Endothelial cell of hepatic sinusoid (primary cell): ENCODE measurements at regions not wholly inside any gene's neighbourhood (a gene's known extent, or its start where the extent isn't known, plus 50 kb on each side); places are given as distances from the start of the nearest gene placed in this dataset.
"Not testable (repeated sequence)": the region's sequence is repeated elsewhere in the genome, so short reads cannot be mapped to it uniquely, and the experiment has no call there.

Experiments
- in situ Hi-C: cut with HindIII; loops from 2 replicates; pipeline ENCODE4 v1.10.0; 2017; ENCODE audit warnings: low sequenced_read_pairs

DNA sequence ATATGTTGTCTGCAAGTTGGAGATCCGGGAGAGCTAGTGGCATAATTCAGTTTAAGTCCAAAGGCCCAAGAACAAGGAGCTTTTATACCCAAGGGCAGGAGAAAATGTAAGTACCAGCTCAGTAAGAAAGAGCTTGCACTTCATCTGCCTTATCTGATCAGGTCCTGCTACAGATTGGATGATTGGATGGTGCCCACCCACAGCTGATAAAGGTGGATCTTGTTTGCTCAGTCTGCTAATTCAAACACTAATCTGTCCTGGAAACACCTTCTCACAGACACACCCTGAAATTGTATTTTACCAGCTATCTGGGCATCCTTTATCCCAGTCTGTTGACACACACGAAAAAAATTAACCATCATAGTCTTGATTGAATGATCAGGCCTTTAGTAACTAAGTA, 230.7 kb upstream of the SLC16A7 start:
- in situ Hi-C loops = no loop called here

DNA sequence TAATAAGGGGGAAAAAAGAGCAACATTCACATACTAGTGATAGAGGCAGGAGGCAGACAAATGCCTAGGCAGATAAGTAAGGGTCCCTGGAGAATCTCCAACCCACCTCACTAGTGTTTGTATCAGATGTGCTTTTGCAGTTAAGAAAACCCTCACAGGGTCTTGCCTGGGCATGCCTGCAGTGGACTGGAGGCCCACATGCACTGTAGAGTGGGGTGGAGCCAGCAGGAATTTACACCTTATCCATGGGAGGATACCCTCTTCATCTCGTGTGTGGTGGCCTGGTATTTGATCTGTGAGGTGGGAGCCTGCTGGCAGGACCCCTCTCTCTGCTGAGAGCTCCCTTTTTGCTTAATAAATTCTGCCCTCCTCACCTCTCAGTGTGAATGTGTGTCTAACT, 238.0 kb upstream of the SLC16A7 start:
- in situ Hi-C loops = loop anchor here (5.0 kb wide), 1 partner anchor 46 kb away; no protein-coding TSS in a partner anchor

DNA sequence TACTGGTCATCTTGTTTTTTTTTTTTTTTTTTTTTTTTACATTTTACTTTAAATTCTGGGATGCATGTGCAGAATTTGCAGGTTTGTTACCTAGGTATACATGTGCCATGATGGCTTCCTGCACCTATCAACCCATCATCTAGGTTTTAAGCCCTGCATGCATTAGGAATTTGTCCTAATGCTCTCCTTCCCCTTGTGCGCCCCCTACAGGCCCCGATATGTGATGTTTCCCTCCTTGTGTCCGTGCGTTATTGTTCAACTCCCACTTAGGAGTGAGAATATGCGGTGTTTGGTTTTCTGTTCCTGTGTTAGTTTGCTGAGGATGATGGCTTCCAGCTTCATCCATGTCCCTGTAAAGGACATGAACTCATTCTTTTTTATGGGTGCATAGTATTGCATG, 249.6 kb upstream of the SLC16A7 start:
- in situ Hi-C loops = not testable (repeated sequence)

DNA sequence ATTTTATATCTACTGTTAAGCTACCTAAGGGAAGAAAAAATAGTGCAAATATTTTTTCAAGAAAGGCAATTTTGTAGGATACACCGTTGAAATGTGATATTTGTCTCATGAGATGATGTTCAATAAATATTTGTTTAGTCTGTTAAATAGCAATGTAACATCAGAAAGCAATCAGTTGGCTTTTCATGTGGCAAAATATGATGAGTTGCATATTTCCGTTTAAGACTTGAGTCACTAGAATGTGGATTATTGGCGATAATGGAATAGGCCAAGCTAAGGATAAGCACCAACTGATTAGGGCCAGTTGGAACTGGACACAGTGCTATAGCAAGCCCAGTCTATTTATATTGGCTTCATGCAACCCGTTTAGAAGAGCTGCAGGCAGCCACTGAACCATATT, 250.4 kb upstream of the SLC16A7 start:
- in situ Hi-C loops = no loop called here

DNA sequence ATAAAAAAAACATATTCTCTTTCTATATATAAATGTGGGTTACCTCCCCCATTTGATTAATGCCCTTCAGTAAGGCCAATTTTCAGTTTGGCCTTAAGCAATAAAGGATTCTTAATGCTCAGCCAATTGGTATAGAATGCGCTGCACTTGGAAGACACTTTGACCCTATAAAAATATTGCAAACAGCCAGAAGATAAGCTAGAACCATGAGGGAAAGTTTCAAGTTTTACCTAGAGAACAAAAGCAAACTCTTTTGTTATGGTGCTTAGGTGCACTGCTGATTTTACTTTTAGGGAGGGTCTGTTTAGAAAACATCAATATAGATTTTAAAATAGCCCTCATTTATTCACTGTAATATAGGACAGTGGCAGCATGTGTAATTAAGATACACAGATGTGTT, 251.6 kb upstream of the SLC16A7 start:
- in situ Hi-C loops = no loop called here

DNA sequence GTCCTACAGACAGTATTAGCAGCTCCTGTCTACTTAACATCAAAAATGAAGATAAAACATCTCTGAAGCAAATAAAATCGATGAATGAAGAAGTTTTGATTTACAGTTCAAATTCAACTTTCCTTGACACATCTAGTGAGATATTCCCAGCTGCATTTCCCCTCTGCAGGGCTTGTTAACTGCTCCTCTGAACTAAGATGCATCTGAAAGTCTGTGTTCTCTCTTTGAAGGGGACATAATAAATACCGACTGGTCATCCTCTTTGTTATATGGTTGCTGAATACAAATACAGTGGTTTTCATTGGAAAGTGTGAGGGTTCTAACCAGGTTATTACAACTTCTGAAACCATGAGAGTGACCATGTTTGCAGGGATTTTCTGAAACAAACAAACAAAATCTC, 266.4 kb upstream of the SLC16A7 start:
- in situ Hi-C loops = no loop called here

DNA sequence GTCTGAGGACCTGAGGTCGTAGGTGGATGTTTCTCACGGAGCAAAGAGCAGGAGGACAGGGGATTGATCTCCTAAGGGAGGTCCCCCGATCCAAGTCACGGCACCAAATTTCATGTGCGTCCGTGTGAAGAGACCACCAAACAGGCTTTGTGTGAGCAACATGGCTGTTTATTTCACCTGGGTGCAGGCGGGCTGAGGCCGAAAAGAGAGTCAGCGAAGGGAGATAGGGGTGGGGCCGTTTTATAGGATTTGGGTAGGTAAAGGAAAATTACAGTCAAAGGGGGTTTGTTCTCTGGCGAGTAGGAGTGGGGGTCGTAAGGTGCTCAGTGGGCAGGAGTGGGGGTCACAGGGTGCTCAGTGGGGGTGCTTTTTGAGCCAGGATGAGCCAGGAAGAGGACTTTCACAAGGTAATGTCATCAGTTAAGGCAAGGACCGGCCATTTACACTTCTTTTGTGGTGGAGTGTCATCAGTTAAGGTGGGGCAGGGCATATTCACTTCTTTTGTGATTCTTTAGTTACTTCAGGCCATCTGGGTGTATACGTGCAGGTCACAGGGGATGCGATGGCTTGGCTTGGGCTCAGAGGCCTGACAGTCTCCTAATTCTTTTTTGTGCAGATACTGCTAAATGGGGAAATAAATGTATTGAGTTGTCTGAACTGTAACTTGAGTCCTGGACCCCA, 267.3 kb upstream of the SLC16A7 start:
- in situ Hi-C loops = not testable (repeated sequence)

DNA sequence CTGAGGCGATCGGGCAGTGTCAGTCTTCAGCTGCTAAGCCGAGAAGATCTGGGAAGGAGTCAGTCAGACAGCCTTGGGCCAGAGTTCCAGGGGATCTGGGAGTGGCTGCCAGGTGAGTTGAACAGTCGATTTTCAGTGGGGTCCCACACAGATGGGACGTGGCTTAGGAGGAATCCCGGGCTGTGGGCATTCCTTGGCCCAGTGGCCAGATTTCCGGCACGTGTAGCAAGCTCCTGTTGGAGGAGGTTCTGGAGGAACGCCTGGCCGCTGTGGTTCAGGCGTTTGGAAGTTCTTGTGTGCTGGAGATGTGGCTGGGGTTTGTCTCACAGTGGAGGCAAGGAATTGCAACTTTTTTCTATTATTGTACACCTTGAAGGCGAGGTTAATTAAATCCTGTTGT, 269.4 kb upstream of the SLC16A7 start:
- in situ Hi-C loops = not testable (repeated sequence)

DNA sequence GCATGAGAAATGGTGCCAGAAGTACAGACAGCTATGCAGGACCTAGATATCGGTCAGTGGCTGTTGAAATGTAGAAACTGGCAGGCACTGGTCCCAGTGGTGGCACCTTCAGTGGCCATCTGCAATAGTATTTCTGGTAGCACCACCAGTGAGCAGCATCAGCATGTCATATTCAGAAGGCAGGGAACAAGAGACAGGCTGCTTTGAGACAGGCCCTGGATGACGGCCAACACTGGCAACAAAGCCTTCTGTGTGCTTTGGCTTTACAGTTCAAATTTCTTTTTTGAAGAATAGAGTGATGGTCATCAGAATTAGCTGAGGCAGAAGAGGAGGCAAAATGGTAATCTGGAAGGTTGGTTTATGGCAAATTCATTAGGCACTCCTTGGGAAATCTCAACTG, 273.4 kb upstream of the SLC16A7 start:
- in situ Hi-C loops = no loop called here

DNA sequence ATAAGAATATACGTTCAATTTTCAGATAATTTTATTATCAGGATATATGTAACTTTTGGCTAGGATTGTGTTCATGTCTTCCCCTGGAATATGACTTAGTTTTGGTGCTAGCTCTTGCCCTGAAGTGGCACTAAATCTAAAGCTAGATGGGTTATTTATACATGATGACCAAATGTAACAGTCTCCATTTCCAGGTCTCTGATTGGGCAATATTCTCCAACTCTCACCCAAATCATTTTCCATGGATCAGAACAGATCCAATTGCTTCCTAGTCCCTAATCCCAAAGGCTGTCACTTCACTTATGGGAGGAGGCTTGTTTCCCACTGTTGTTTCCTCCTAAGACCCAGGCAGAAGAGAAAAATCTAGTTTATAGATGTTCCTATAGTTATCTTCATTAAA, 274.6 kb upstream of the SLC16A7 start:
- in situ Hi-C loops = no loop called here

DNA sequence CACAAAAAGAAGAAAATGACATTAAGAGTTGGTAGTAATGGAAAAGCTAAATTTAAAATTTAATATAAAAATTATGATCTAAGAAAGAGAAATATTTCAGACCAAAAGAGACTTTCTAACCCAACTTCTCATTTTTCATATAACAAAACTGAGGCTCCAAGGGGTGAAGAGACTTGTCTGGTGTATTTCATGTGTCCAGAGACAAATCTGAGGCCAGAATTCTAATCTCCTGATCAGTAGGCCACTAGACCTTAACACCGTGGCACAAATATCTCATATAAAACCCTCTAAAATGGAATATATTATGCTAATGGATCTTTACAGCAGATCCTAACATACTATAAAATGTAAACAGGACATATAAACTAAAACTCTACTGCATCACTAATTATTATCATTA, 275.7 kb upstream of the SLC16A7 start:
- in situ Hi-C loops = no loop called here

DNA sequence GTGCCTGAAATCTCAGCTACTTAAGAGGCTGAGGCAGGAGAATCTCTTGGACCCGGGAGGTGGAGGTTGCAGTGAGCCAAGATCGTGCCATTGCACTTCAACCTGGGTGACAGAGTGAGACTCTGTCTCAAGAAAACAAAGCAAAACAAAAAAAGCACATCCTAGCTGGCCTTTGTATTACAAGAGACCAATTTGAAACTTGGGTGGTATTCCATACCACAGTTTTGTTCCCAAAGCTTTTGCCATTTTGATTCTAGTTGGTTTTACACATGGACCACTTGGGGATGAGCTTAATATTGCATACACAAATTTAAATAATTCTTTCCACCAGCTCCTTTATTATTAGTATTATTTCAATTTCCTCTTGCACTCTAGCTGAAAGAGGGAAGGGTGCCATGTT, 276.9 kb upstream of the SLC16A7 start:
- in situ Hi-C loops = no loop called here

DNA sequence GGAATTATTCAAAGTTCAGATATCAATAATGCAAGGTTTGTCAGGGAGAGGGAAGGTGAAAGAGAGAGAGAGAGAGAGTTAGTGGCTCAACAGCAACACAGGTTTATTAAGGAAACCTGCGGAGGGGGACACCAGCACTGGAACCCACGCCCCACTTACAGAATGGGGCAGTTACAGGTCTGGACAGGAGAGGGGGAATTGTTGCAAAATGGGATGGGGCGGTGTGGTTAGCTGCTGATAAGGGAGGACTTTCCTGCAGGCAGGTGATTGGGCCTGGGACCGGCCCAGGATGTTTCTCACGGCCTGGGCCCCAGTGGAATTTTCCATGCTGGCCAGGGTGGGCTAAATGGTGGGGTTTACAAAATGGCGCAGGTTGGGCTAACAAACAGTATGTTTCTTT, 278.2 kb upstream of the SLC16A7 start:
- in situ Hi-C loops = no loop called here

DNA sequence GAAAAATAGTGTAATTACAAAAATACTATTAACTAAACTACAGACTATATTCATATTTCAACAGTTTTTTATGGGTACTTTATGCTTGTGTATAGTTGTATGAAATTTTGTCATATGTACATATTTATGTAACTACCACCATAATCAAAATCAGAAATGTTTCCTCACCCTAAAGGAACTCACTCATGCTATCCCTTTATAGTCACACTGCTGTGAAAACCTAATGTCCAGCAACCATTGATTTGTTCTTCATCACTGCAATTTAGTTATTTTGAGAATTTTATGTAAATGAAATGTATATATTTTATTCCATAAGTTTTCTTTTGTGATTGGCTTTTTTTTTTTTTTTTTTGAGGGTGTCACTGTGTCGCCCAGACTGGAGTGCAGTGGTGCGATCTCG, 278.9 kb upstream of the SLC16A7 start:
- in situ Hi-C loops = no loop called here

DNA sequence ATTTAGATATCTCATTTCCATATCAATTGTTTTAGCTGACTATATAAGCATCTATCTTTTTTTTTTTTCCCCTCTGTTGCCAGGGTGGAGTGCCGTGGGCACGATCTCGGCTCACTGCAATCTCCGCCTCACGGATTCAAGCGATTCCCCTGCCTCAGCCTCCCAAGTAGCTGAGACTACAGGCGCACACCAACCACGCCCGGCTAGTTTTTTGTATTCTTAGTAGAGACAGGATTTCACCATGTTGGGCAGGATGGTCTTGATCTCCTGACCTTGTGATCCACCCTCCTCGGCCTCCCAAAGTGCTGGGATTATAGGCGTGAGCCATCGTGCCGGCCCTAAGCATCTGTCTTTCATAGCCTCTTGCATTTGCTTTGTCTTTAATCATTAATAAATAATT, 279.5 kb upstream of the SLC16A7 start:
- in situ Hi-C loops = not testable (repeated sequence)

DNA sequence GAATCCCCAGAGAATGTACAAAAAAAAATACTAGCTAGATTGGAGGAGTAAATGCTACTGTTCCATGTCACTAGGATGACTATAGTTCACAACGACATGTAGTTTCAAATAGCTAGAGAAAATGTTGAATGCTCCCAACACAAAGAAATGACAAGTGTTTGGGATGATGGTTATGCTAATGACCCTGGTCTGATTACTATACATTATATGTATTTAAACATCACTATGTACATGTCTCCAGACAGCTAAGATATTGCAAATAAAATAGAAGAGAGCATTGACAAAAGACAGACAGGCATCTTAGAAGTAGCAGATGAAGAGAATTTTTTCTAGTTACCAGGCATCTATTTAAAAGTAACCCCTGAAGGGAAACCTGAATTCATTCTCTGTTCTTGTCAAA, 281.6 kb upstream of the SLC16A7 start:
- in situ Hi-C loops = loop anchor here (5.0 kb wide), 1 partner anchor 43 kb away; no protein-coding TSS in a partner anchor

DNA sequence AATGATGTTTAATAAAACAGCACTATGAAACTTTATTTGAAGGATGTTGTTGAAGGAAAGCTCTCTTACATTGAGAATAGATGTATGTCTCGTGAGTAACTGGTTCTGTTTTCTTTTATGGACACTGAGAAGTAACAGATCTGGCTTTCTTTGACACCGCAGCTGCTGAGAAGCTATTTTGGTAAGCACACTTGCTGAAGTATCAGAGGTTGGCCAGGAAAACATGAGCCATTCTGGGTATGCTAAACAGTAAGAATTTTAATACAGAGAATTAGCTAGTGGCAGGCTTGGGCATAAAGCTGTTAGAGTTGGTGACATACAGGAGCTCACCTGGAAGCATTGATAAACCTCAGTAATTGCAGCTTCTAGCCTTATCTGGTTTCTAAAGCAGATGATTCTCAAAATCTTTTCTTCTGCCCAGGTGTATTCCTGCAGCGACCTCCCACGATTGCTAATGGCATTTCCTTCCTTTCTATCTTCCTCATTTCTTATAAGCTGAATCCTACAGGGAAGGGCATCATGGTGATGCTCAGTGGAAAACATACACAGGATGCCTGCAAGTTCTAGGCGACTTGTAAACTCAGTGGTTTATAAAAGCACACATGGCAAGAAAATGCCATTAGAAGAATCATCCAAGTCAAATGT, 291.6 kb upstream of the SLC16A7 start:
- in situ Hi-C loops = no loop called here

DNA sequence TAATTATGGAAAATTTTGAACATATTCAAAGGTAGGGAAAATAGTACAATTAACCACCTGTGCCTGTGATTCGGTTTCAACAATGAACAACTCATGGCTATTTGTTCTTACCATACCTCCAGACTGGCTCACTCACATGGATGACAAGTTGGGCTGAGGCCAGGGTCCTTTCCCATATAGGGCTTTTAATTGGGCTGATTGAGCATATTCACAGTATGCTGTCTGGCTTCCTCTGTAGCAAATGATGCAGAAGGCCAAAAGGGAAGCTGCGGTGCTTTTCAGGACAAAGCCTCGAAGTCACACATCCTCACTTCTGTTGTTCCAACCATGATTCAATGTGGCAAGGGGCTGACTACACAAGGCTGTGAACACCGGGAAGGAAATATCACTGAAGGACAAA, 297.5 kb upstream of the SLC16A7 start:
- in situ Hi-C loops = no loop called here

DNA sequence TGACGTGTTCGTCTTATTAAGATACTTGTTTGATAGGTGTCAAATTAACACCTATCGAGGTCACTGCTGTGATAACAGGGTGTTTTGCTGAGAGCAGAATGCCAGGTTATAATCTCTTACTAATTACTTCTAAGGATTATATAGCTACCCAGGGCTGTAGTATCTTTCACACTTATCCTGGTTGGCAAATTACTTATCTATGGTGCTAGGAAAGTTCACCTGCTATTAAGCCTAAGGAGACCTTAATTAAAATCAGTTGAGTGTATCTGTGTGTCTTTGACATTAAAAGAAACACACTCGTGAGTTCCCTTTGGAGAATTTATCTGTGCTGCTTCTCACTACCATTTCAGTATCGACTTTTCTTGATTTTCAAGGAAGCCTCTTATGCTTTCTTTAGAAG, 301.6 kb upstream of the SLC16A7 start:
- in situ Hi-C loops = no loop called here

DNA sequence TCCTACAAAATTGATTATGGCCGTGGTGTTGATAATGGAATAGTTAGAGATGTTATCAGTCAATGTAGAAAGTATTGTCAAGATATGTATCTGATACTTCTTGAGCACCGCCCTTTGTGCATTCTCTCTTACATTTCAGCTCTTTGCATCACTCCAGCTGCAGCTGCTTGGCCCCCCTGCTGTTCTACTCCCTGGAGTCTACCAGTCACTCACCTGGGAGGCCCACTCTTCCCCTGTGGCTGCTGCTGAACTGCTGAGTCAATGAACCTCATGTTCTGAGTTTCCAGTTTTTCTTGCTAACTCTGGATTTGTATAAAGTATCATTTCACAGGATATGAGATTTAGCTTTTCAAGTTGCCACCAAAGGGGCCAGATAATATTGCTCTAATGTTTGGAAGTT, 312.8 kb upstream of the SLC16A7 start:
- in situ Hi-C loops = no loop called here

DNA sequence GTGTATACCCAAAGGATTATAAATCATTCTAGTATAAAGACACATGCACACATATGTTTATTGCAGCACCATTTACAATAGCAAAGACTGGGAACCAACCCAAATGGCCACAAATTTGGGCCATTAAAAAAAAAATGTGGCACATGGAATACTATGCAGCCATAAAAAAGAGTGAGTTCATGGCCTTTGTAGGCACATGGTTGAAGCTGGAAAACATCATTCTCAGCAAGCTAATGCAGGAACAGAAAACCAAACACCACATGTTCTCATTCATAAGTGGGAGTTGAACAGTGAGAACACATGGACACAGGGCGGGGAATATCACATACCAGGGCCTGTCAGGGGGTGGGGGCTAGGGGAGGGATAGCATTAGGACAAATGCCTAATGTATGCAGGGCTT, 322.3 kb upstream of the SLC16A7 start:
- in situ Hi-C loops = not testable (repeated sequence)

DNA sequence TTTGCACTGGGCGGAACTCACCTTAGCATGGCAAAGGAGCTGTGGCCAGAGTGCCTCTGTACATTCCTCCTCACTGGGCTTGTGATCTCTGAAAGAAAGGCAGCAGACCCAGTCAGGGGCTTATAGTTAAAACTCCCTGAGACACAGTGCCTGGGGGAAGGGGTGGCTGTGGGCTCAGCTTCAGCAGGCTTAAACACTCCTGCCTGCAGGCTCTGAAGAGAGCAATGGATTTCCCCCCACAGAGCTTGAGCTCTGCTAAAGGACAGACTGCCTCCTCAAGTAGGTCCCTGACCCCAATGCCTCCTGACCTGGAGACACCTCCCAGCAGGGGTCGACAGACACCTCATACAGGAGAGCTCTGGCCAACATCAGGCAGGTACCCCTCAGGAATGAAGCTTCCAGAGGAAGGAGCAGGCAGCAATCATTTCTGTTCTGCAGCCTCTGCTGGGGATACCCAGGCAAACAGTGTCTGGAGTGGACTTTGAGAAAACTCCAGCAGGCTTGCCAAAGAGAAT, 327.5 kb upstream of the SLC16A7 start:
- in situ Hi-C loops = no loop called here

DNA sequence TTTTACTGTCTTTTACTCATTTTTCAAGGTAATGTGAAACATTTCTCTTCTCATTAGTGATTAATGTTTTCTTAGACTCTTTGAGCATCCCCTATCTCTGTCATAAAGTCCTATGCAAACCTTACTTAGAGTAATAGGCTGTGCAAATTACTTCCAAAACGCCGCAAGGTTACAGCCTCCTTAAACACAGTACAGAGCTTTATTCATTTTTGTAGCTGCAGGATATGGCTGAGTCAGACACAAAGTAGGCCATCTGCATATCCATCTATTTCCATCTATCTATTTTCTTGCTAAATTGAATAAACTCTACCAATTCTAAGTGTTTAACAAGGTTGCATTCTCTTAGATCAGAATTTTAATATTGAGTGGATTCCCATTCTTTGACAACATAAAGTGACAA, 335.6 kb upstream of the SLC16A7 start:
- in situ Hi-C loops = no loop called here
